Fibroblast of the conjunctiva (primary cell): ENCODE measurements at regions not wholly inside any gene's neighbourhood (a gene's known extent, or its start where the extent isn't known, plus 50 kb on each side); places are given as distances from the start of the nearest gene placed in this dataset.
"Not testable (repeated sequence)": the region's sequence is repeated elsewhere in the genome, so short reads cannot be mapped to it uniquely, and the experiment has no call there.

Experiments
- DNase-seq: peaks from one replicate; pipeline ENCODE4 v3.0.0-alpha.2; 2010; ENCODE audit warnings: low read depth

DNA sequence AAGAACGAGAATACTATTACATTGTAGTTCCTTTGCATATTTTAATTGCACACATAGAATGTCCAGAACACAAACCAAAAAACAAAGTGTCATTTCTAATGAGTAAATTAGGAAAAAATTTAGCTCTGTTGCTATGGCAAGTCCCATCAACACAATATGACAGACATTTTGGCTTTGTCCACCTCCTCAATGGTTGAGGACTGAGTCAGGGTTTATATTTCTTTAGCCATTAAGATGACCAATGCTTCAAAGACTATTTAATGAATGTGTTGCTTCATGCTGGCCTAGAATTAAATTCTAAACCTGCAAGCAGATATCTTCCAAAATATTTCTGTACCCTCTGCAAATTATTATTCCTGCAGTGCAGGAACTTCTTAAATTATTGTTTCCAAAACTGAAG, 719.2 kb downstream of the NTRK3 start:
- no peak for DNase-seq

DNA sequence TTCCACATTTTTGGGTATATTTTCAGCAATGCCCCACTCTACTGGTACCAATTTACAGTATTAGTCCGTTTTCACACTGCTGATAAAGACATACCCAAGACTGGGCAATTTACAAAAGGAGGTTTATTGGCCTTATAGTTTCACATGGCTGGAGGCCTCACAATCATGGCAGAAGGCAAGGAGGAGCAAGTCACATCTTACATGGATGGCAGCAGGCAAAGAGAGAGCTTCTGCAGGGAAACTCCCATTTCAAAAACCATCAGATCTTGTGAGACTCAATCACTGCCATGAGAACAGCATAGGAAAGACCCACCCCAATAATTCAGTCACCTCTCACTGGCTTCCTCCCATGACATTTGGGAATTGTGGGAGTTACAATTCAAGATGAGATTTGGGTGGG, 722.9 kb downstream of the NTRK3 start:
- DNase-seq, result not testable (repeated sequence)

DNA sequence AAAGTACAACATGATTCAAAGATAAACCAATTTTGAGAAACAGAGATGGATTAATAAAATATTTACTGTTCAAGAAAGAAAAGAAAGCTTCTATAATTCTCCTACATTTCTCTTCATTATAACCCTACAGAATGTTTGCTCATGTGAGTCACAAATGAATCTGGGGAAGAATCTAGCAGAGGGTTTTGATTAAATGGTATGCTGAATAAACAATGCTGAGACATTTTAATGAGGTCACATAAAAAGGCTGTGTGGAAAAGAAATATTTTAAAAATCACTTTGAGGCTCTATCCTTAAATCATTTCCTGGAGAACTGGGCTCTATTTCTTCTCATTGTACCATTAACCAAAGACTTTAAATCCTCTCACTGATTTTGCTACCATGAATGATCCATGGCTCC, 727.7 kb downstream of the NTRK3 start:
- no peak for DNase-seq

DNA sequence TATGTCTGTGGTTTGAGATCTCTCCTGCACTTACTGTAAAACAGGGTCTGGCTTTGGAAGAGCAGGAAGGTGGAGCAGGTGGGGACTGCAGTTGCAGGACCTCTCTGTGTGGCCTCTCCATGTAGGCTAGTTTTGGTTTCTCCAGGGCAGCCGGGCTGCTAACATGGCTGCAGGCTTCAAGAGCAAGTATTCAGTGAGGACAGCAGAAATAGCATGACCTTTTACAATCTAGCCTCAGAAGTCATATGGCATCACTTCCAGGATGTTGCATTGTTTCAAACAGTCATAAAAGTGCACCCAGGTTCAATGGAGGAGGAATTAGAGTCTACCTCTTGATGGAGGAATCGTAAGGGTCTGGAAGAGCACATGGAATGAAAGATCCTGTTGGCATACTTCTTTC, 728.7 kb downstream of the NTRK3 start:
- DNase-seq, result no peak

DNA sequence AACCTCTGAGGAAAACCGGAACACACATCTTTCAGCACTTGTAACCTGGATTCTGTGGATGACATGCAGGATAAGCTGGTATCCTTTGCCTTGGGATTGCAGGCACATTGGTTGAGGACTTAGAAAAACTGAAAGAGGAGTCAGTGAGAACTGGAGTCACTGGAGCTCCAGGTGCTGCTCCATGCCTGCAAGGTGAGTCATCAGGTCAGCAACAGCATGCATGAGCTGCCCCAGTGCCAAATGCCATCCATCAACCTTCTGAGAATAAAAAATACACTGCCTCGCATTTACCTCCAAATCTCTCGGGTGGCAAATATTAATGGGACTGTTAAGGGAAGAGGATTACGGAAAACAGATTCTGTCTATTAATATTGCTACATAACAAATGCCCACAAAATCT, 729.1 kb downstream of the NTRK3 start:
- DNase-seq, result no peak

DNA sequence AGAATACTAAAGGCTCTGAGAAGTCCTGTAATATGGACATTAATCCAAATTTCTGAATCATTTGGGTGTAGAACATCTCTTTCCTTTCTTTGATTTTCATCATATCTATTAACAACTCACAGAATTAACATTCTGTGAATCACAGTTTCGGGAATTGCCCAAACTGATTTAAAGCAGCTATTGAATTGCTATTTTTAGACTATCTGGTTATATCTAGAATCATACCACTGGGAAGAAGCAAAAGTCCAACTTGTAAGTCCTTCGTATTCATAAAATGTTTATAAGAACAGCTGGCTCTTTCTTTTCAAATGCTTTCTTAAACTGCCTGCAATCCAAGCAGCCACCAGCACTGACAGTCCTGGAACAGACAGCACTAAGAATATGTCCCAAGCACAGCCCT, 733.0 kb downstream of the NTRK3 start:
- DNase-seq, result no peak

DNA sequence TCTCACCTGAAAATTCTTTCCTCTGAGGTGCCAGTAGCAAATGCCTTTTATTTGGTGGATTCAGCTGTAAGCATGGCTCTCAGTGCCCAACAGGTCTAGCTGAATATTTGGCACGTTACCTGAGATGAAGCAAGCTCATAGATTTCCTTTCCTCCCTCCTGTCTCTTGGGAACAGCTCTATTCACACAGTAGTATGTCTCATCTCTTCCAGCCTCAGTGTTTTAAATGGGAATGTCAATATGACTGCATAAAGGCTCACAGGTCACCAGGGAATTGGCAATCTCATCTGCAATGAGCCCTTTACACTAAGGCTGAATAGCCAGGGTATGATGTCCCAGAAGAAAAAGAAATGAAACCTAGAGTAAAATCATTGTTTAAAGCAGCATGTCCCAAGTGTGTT, 733.5 kb downstream of the NTRK3 start:
- no peak for DNase-seq

DNA sequence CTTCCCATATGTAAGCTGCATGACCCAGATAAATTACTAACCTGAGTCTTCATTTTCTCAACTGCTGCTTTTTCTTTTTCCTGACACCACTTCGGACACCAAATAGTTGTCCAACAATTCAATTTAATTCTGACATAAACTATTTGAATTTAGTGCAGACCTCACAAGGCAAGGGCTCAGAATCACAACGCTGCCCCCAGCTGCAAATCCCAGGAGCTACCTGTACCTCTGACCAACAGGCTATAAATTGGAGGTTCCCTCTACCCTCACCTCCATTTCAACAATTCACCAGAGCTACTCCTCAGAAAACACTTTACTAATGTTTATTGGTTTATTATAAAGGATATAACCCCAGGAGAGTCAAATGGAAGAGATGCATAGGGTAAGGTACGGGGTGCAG, 737.6 kb downstream of the NTRK3 start:
- no peak for DNase-seq

DNA sequence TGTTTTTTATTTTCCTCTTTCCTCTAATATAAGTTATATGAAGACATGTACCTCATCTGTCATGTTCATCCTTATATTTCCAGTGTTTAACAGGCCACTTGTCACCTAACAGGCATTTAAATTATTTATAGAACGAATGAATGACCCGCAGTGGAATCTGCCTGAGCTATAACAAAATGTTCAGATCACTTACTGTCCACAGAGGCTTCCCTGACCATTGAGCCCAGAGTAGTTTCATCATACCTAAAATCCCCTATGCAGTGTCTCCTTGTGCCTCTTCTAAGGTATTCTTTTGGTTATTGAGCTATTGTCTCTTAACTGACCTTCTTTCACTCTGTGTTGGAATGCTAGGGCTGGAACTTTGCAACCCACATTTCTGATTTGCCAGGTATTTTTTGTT, 748.5 kb downstream of the NTRK3 start:
- DNase-seq, result no peak

DNA sequence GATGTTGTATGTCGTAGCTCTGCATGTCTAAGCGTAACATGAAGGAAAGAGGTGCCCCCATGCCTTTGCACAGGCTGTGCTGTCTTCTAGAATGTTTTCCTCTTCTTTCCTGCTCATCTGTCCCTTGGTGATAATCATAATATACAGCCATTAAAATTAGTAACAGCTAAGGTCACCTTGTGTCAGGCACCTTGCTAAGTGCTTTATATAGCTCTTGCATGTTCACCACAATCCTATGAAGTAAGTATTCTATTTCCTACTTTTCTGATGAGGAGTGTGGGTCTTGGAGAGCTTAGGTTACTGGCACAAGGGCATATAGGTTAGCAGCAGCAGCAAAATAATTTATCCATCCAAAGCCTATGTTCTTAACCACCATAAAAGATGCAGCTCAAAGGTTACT, 754.4 kb downstream of the NTRK3 start:
- no peak for DNase-seq

DNA sequence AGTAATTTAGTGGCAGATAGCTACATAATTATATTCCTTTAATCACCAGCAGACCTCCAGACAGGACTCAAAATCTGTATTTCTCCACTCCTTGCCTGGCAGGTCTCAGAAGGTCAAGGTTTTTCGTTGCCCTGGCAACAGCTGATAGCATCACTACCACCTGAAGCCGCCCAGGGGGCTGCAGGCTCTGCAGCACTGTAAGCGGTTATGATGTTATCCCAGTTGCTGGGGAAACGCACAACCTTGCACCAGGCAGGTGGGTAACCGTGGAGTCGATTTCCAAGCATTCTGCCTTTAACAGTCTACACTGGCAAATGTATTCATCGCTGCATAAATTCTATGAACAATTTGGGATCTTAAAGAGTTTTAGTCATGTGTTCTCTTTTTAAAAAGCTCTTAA, 756.3 kb downstream of the NTRK3 start:
- no peak for DNase-seq

DNA sequence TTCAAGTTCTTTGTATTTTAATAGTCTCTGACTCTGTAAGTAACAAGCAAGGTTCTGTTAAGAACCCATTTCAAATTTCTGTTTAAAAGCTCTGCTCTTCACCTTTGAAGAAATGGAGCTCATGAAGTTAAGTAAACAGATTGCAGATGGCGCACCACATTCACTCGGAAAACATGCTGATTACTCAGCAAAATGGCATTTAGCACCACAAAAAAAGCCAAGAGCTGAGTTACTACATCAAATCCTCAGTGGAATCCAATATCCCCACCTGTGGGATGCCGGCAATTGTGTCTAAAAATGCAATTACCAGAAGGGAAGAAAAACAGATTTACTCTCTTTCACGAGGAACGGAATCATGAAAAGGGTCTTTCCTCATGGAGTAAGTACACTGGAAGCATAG, 758.0 kb downstream of the NTRK3 start:
- no peak for DNase-seq

DNA sequence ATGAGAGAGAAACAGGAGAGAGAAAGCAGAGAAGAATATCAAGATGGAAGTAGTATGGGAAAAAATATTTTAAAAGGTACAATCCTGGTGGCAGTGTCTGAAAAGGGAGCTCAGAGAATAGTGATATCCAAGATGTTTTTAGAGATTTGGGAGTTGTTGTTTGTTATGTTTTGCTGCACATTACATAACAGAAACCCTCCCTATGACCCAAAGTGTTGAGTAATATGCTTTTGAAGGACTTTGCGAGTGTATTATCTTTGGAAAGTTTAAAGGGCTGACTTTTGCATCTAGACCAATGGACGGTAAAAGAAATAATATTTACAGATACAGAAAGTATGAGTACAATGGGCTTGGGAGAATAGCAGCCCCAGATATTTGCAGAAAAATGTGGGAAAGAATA, 759.7 kb downstream of the NTRK3 start:
- no peak for DNase-seq

DNA sequence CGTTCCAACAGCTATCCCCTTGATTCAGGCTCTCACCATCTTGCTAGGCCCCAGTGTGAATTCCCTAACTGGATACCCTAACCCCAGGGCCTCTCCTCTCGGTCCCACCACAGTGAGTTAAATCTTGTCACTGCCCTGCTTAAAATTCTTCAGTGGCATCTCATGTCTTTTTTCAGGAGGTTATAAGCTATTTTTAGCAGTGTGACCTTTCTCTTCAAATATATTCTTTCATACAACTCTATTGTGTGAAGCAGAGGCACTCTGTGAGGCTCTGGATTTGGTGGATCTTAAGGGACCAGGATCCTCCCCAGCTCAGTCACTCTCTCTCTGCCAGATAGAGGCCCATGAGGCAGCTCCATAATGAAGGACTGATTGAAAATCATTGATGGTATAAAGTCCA, 760.4 kb downstream of the NTRK3 start:
- DNase-seq, result no peak

DNA sequence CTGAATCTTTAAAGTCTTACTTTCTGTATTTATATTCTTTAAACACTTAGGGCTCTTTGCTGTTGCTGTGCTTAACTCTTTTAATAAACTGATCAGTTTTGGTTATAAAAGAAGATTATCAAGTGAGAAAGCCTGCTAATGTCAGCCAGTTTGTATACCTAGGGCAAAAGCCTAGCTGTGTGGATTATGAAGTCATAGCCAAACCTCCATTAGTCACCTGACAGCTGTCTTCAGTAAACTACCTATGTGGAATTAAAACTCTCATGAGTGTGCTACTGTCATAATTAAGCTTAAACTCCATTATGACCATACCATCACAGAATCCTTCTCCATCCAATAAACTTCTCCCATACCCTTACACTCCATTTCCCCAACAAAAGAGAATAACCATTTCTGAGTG, 762.7 kb downstream of the NTRK3 start:
- no peak for DNase-seq

DNA sequence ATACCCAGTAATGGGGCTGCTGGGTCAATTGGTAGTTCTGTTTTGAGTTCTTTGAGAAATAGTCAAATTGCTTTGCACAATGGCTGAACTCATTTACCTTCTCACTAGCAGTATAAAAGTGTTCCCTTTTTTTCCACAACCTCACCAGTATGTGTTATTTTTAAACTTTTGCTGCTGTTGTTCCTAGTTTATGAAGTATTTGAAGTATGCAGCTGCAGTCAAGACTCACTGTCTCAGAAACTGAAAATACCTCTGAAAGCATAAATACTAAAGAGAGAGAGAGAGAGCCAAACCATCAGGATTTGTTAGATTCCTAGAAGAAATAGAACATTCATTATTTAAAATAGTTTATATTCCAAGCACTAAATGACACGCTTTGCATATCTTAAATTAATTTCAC, 764.2 kb downstream of the NTRK3 start:
- DNase-seq, result no peak

DNA sequence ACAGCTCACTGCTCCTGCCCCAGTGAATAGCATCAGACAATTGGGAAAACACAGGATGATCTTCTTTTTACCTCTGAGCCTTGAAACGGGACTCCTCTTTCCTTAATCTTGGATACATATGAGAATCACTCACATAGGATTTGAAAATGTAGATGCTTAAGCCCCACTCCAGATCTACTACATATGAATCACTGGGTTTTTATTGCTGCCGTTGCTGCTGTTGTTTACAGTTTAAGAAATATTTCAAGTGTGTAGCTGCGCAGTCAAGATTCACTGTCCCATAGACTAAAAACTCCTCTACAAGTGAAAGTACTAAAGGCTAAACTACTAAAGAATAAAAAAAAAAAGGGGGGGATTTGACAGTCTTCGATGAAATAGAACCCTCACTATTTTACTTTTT, 765.9 kb downstream of the NTRK3 start:
- no peak for DNase-seq

DNA sequence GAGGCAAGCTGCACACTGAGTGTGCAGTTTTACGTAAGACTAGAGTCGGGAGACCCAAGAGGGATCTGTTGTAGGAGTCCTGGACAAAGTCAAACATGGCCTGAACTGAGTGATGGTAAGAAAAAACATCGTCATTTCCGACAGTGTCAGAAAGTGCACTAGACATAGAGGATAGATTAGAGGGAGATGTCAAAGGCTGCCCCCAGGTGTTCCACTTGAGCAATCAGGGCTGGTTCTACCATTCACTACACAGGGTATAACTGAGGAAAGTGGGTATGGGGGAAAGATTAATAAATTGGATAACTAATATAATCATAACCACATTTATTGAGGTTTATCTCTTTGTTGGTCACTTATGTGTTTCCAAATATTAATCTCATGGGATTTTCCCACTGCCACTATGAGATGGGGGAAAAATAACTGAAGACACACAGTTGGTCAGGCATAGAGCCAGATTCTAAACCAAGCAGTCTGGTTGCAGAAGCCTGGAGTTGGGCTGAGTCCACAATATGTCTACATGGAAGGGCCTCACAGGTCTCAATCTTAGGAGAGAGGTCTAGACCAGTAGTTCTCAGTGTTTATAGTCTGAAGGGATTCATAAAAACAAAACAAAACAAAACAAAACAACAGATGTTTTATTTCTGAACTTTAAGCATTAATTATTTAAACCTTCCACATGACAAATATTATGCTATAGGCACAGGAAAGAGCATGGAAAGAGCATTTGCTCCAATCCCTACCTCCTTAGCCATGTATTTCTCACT, 766.5 kb downstream of the NTRK3 start:
- DNase-seq, result no peak

DNA sequence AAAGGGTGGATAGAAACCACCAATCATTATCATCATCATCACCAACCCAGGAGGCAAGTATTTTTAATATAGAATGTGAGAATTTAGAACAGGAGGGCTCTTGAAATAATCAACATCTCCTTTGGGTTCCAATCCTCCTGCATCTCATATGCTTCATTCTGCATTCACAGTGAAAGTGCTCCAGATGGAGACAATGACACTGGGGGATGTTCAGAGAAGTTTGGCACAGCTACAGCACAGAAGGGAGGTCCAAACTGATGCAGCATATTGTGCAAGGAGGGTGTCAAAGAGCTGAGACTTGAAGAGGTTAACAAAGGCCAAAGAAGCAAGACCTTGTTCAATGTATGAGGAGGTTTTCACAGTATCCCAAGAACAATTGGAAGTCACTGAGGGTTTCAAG, 767.1 kb downstream of the NTRK3 start:
- no peak for DNase-seq

DNA sequence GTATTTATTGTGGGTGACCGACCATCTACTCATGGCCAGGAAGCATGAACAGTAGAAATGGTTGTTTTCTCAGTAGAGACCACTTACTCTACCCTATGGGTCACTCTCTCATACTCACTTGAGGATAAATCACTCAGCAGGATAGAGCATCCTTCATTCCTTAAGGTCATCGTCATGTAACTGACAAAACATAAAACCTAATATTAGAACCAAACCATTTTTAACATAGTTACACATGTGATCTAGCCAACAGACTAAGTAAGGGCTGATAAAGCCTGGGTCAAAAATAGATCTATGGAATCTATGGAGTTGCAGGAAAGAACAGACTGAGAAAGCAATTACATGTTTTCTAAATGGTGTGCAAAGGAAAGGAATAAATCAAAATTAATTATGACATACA, 769.1 kb downstream of the NTRK3 start:
- DNase-seq, result no peak

DNA sequence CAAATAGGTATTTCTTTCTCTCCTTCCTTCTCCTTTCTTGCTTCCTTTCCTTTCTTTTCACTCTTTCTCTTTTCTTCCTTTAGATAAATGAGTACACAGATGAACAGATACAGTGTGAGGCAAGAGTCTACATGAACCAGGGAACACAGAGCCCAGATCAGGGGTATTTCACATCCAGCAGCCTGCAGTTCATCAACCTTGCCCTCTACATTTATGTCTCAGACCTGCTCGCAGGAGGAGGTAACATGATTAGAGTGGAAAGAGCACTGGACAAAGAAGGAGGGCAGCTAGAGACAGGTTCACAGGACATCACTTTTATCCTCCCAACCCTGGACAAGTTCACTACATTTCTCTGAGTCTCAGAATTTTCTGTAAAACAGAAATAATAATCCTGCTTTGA, 773.1 kb downstream of the NTRK3 start:
- no peak for DNase-seq

DNA sequence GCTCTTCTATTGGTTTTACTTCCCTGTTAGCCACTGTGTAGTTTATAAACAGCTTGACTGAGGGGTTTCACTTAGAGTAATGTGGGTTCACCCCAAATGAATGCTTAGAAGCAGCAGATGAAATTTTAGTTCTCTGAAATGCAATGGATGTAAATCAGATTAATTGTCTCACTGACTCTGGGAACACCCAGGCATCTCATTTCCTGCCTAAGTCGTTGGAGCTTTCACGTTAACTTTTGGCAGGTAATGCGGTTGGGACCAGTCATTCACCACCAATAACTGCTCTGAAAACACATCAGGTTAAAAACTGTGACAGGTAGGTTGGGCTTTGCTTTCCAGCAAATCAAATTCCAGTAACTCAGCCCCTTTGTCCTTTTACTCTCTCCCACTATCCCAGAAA, 775.4 kb downstream of the NTRK3 start:
- DNase-seq, result no peak

DNA sequence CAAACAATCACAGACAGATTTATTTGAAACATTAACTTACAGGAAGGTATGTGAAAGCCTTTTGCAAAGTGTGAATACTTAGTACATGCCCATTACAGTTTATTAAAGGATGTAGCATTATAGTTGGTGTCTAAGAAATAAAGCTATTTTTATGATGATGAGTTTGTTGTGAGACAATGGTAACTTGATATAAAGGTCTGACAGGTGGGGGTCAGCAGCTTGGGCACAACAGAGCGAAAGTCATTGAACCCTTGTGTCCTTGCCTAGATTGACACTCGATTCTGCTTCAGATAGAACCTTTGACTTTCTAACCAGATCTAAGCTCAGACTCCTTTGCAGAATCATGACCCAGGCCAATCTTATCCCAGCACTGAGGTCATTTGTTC, 777.9 kb downstream of the NTRK3 start:
- DNase-seq, result no peak
